ENCODE measurements at regions not wholly inside any gene's neighbourhood (a gene's known extent, or its start where the extent isn't known, plus 50 kb on each side); places are given as distances from the start of the nearest gene placed in this dataset.

DNA sequence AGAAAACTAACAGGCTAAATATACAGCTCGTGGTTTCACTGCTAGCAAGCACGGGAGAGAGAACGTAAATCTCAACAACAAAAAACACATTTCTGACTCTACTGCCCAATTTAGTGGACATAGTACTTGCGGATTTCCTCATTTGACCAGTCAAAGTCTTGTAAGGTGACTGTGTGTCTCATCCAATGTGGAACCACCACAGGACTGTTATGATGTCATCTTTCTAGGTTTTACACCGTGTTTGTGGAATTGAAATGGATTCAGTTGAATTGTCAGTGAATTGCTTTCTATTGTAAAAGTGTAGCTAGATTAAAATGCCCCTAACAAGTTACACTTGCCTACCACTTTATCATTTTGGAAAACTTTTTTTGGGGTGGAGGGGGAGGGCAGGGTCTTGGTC lies 1010.8 kb downstream of the NLGN4Y start:
- no peak for DNase-seq

DNA sequence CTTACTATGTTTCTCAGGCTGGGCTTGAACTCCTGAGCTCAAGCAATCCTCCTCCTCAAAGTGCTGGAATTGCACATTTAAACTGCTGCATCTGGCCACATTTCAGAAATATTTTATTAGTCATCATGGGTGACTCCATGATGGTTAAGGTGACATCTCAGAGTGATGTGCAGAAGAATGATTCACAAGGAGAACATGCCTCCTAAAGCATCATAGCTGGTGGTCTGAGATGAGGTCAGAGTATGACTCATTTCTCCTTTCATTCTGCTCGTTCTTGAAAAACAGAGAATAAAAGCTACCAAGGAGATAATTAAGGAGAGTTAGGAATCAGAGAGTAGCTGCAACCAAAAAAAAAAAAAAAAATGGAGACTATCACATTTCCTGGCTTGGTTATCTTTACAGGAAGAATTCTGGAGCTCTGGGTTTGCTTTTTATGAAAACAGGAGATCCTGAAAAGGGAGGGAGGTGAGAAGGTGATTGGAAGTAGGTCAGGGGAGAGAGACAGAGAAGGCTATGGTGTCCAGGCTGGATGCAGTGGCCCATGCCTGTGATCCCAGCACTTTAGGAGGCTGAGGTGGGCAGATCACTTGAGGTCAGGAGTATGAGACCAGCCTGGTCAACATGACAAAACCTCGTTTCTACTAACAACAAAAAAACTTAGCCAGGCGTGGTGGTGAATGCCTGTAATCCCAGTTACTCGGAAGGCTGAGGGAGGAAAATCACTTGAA lies 1011.6 kb downstream of the NLGN4Y start:
- DNase-seq: peak; percentile 4

DNA sequence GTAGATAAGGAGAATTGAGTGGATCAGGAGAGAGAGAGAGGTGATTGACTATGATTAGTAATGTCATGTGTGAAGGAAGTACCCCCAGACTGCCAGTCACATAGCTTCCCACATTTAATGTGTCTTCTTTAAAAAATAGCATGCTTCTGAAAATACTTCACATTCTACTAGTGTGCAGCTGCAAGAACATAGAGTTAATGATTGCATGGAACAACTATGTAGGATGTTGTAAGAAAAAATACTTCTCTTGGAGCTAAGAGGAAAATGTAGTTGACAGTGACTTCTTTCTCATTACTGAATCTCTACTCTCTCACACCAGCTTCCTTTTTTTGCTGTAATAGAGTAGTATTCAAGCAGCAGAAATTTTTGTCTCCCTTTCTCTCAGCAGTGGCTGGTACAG lies 1016.2 kb downstream of the NLGN4Y start:
- no peak for DNase-seq

DNA sequence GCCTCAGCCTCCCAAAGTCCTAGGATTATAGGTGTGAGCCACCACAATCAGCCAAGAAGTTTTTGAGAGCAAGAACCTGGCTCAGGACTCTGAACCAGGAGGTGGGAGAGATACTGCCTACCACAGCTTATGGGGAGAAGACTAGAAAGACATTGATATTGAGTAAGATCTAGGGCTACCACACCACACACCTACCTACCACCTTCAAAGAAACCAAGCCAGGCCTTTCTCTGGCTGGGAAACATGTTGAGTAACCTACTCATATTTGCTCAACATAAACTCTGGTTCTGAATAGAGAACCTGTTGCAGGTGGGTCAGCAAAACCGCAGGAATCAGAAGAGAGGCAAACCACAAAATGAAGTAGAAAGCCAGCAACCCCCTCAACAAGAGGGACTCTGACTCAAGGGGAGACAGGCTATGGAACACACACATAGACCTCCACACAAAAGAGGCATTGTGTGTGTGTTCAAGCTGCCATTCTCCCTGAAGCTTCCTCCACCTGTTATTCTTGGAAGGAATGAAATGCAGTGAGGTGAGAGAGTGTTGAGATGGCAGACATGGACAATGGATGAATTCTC lies 1021.9 kb downstream of the NLGN4Y start:
- no peak for DNase-seq

DNA sequence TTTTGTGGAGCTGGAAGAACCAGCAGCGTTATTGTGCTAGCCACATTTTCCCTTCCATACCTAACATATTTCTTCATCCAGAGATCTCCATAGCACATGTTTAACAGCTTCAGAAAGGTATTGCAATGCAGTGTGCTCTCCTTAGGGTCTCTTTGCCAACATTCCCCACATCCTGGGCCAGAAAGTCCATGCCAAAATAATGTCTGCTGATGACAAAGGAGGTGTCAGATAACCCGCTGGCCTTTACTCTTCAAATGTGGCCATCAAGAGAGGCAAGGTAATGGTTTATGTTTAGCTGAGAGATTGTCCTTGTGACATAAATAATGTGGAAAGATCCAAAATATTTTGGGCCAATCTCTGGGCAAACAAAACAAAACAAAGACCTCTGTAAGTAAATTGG lies 1027.7 kb downstream of the NLGN4Y start:
- no peak for DNase-seq

DNA sequence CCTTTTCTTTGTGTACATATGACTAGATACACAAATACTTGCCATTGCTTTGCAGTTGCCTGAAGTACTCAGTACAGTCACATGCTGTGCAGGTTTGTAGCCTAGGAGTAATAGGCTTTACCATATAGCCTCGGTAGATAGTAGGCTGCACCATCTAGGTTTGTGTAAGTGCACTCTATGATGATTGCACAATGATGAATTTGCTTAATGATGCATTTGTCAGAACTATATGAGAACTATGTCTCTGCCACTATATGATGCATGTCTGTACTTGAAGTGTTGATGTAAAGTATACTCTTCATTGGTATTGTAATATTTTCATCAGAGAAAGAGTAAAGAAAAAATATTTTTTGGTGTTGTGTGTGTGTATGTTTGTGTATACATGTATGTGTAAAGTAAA lies 1030.7 kb downstream of the NLGN4Y start:
- DNase-seq: no peak

DNA sequence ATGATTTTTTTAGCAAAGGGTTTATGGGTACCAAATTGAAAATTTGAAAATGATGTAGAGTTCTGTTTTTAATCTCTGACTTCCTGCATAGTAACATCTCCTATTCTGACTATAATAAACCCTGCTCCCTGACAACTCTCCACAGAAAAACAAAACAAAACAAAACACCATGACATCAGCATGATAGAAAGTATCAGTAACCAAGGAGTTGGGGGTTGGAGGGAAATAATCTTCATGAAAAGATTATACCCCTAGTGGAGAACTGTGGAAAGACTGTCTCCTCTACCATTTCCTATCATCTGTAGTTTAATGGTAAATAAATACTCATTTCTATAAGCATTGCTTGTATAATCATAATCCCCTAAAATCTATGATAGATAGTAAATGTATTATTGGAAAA lies 1034.8 kb downstream of the NLGN4Y start:
- no peak for DNase-seq

DNA sequence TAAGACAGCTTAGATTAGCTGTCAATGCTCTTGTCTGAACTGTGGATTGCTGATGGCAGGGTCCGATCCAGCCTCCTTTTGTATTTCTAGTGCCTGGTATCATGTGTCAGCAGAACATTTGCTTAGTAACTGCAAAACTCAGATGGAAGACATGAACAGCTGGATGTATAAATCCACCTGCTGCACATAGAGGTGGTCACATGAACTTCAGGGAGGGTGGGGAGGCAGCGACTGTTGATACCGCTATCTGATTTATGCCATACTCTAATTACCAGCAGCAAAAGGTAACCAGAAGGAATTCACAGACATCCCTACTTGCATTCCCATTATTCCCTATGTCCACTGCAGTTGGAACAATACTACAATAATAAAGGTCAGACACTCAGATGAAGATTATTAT lies 1036.5 kb downstream of the NLGN4Y start:
- no peak for DNase-seq

DNA sequence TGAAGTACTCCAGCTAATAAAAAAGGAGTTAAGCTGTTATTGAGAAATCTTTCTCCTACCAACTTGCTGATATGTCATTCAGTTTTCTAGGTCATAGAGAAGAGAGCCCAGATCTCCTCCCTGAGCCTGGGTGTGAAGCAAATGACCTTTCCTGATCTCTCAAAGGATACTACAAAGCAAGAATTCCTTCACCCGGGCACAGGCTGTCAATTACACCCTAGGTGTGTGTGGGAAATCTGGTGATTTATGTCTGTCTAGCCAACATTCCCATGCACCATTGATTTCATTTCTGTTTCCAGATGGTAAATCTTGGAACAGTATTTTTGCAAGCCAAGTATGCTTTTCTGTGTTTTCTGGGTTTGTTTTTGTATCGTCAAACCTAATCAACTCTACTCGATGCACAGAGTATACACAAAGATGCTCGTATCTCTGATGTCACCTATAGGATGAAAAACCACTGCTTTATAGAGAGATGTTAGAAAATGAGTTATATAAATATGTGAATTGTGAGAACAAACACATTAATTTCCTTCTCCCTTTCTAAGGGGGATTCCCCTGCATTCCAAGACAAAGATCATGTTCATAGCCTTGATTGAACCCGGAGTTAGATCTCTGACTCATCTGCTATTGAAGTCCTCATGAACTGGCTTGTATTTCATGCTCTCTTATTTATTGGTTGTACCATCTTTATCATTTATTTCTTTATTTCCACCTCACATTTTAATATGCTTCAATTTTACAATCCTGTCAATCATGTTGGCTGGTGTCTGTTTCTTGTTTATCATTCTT lies 1037.4 kb downstream of the NLGN4Y start:
- DNase-seq: no peak

DNA sequence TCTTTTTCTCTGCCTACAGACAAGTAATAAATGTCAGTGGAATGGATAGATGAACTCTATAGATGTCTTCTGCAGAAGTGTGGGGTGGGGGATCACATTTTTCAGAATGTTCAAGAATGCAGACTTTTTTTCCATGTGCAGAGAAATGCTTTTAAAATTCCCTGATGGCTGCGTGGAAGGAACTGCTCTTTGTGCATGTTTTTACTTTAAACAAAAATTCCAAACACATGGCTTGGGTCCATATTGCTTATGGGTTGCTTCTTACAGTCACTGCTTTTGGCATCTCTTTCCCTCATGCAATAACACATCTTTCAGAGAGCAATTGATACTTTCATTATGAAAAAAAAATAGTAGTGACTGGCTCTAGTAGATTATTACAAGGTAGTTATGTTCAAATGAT lies 1053.6 kb downstream of the NLGN4Y start:
- DNase-seq: no peak

DNA sequence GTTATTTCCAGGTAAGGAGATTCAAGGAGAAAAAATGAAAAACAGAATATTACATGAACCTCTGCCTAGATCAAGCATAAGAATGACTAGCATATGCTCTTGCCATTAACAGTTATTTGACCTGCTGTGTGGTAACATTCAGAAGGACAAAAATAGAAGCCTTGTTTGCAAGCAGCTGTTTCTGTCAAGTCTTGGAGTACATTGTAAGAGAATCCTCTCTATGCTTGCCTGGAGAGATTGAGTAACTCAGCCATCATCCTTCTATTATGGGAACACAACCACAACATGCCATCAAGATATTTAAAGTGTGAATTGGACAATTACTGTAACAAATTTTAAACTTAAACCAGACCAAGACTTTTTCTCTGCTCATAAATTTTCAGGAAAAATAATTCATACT lies 1054.4 kb downstream of the NLGN4Y start:
- no peak for DNase-seq

DNA sequence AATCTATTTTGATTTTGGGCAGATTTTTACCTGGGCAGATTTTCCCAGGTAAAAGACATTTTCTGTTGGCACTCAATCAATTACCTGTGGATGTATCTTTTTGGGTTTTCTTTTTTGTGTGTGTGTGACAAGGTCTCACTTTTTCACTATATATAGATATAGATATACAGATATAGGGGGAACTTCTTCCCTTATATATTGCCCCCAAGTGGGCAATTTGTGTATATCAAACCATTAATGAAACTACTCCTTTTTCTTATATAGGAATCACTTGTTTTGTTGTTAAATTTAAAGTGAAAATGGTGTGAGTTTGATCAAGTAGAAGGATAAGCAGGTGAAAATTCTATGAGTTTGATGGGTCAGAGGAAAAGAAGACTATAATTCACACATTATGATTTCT lies 1054.9 kb downstream of the NLGN4Y start:
- no peak for DNase-seq

DNA sequence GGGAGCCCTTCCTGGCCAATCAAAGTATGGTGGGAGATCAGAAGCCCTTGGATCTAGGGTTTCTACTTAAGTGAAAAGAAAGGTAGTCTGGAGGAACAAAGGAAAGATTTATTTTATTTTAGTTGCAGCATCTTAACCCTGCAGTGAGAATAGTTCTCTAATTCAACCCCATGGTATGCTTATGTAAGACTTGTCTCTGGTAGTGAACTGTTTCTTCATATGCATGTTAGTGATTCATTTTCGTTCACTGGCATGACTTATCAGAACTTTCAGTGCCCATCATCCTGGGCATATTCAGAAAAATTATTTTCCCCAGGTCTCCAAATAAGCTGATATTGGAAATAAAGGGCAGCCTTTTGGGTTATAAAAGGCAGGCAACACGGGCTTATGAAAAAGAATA lies 1058.8 kb downstream of the NLGN4Y start:
- no peak for DNase-seq

DNA sequence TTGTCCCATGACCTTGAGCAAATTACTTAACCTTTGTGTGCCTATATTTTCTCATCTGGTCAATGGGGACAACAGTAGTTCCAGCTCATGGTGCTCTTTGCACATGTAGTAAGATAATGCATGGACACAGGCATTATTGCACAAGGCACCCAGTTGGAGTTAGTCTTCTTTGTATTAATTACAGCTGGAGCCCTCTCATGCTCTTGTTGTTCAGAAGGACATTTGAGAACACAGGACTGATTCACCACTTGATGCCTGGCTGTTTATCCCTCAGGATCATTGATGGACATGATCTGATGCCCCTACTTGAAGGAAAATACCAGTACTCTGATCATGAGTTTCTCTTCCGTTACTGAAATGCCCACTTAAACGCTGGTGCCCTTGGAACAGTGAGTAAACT lies 1068.6 kb downstream of the NLGN4Y start:
- no peak for DNase-seq

DNA sequence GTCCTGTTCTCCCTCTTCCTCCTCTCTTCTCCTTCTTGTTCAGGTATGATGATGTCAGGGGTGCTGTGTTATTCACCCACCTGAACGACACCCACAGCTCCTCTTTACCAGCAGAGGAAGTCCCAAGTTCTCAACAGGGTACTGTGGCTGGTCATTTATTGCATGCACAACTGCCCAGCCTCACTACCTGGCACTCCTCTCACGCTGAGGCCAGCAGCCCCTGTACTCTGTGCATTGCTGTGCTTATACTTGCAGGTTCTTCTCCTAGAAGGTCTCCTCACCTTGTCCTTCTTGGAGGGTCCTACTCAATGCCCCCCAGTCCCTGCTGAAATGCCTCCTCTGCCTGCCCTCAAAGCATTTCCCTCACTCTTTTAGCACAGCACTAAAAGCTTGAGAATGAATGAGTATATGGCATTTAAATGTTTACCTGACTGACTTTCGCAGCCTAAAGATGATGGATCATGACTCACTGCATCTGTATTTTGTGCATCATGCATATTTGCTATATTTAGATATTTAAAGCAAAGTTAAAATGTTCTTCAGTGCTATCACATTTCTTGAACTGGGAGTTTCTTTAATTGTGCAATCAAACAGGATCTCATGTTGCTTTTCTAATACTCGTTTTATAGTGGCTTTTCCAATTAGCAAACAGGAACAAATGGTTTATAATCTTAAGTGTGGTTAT lies 1069.3 kb downstream of the NLGN4Y start:
- DNase-seq: no peak

DNA sequence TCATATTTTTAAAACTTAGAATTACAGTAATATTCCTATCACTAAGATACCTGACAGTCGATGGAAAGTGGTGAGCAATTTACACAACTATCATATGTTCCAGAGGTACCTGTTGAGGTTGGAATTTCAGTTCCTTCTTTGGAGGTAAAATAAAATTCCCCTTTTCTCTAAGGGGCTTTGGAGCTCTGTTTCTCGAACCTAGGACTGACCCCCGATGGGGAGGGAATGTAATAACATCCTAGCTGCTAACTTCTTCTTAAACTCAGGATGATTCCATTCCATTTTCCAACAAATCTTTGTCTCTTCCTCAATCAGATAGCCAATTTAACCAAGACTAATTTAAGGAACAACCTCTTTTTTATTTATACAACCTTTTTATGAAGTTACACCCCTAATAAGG lies 1069.8 kb downstream of the NLGN4Y start:
- no peak for DNase-seq

DNA sequence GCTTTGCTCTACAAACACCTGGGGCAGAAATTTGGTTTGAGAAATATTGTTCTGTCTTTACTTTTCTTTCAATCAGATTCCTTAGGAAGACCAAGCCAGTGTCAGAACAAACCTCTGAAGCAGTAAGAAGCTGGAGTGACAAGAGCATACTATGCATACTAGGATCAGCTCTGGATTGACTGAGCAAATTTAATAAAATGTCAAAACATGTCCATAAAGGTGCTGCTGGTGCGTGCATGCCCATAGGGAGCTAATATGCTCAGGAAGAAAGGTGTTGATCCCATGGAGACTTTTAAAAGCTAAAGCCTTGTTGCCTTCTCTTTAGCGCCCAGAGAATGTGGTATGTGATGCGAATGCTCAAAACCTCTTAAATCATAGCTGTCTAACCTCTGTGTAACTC lies 1076.2 kb downstream of the NLGN4Y start:
- no peak for DNase-seq

DNA sequence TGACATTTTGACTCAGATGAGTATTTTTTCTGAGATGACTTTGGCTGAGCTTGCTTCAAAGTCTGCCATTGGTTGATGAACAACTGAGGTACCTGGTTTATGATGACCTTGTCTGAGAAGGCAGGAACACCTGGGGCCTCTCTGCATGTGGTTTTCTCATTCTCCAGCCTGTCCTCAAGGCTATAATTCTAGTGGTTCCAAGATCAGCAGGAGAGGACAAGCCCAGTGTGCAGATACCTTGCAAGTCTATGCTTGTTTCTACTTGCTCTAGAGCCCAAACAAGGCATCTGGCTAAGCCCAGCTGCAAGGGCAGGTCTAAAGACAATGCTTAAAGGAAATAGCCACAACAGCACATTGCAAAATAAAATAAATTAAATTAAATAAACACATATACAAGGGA lies 1100.0 kb downstream of the NLGN4Y start:
- no peak for DNase-seq

DNA sequence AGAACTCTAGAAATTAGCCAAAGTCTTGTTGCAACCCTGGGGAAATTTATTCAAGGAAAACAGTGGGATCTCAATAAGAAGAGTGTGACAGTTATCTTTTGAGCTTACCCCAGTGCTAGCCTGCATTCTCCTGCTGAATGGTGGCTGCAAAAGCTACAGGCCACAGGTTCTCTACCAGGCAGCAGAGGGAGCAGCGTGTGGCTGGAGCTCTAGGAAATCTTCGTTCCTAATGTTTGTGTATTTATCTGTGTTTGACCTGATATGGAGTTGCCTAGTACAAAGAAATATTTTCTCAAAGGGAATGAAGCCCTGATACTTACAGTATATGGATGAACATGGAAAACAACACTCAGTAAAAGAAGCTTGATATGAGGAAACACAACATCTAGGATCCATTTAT lies 1100.6 kb downstream of the NLGN4Y start:
- DNase-seq: no peak

DNA sequence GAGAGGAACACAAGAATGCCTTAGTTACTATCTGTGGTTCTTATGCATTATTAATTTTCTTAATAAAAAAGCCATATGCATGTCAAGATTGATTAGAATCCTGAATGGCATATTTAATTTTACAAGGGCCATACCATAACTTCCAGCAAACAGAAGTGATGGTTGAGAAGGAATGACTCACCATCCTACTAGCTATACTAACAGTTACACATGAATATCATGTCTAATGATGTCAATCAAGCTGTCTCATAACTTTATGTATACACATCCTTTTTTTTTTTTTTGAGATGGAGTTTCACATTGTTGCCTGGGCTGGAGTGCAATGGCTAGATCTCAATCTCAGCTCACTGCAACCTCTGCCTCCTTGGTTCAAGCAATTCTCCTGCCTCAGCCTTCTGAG lies 1123.9 kb downstream of the NLGN4Y start:
- no peak for DNase-seq

DNA sequence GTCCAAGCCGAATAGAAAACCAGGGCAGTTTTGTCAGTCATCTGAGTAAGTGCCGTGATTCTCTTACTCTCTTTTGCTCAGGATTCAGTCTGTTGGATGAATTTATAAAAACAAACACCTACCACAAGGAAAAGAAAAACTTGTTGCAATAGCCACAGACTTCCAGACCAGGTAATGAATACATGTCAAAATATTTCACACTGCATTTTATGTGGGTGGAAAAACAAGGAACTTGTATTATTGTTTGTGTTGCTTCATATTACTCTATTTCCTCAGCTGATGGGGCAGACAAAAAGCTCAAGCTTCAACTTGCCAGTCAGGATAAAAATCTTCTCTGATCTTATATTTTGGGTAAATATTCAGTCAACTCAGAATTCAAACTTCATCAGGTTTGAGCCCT lies 1125.7 kb downstream of the NLGN4Y start:
- DNase-seq: no peak

DNA sequence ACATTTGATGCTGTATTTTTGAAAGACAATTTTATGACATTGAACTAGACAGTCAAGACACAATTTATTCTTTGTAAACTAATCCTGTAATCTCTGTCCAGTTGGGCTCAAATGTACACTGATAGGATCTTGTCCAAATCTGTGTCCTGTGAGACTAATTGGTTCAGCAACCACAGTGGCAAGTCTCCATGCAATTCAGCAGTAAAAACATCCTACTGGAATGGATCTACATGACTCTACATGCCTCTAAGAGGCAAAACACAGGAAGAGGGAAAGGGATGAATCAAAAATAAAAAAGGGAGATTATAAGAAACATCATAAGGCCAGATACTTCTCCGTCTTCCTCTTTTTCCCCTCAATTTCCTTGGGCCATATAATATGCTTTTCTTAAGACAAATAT lies 1164.2 kb downstream of the NLGN4Y start:
- DNase-seq: no peak

DNA sequence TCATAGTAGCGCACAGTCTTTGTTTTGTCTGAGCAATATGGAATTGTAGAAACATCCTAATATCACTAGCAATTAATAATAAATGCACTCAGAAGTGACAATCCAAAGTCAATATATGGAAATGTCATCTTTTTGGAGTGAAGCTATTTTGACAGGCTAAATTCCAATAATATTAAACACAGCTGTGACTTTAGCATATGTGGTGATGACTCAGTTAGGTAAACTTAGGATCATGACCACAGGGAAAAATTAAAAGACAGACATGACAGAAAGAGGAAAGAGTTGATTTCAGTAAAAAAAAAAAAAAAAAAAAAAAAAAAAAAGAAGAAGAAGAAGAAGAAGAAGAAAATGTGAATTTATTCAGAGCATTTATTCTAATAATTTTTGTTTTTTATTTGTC lies 1165.7 kb downstream of the NLGN4Y start:
- no peak for DNase-seq

DNA sequence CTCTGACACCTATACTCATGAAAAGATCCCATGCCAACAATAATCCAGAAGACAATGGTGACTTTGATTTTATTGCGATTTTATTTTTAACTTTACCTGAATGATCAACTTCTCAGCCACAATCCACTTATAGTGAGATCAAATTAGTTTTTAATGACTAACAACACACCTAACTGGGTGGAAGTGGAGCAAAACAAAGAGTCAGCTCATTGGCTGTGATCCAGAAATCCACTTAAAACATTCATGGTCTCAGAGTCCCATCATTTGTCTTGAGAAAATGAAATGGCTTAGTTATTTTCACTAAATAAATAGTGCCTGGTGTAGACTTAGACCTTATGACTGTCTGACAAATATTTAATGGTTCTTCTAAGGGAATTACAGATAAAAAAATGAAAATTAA lies 1177.8 kb downstream of the NLGN4Y start:
- DNase-seq: no peak

Data from stimulated activated CD4-positive, alpha-beta T cell treated with anti-CD3 and anti-CD28 coated beads, Interleukin-4, amount 100 ng/mL, for 24 hours (primary cell).